HuH-7 (cell line): ENCODE measurements at regions not wholly inside any gene's neighbourhood (a gene's known extent, or its start where the extent isn't known, plus 50 kb on each side); places are given as distances from the start of the nearest gene placed in this dataset.
"Not testable (repeated sequence)": the region's sequence is repeated elsewhere in the genome, so short reads cannot be mapped to it uniquely, and the experiment has no call there.

Experiments
- DNase-seq: peaks from one replicate; pipeline ENCODE4 v3.0.0; 2011; ENCODE audit warnings: low spot score

- no peak for DNase-seq
Measured at GRCh38 chrX:139475432-139475831, 55.1 kb upstream of the F9 start.

GRCh38 chrX:139461945-139462344 is 68.6 kb upstream of the F9 start:
- not testable (repeated sequence) for DNase-seq

- no peak for DNase-seq
Measured at GRCh38 chrX:139454743-139455142, 75.8 kb upstream of the F9 start.

GRCh38 chrX:139448996-139449395 is 81.5 kb upstream of the F9 start:
- DNase-seq: no peak

GRCh38 chrX:139446832-139447231 is 83.7 kb upstream of the F9 start:
- DNase-seq: no peak

- DNase-seq: no peak
Measured at GRCh38 chrX:139429913-139430312, 100.6 kb upstream of the F9 start.

- DNase-seq: no peak
Measured at GRCh38 chrX:139423186-139423585, 107.4 kb upstream of the F9 start.

- DNase-seq: not testable (repeated sequence)
Measured at GRCh38 chrX:139398258-139398657, 132.3 kb upstream of the F9 start.

- no peak for DNase-seq
Measured at GRCh38 chrX:139388254-139388653, 142.3 kb upstream of the F9 start.

GRCh38 chrX:139382529-139382928 is 148.0 kb upstream of the F9 start:
- no peak for DNase-seq

- DNase-seq: not testable (repeated sequence)
Measured at GRCh38 chrX:139376547-139376946, 154.0 kb upstream of the F9 start.

- no peak for DNase-seq
Measured at GRCh38 chrX:139360356-139360755, 170.2 kb upstream of the F9 start.

- not testable (repeated sequence) for DNase-seq
Measured at GRCh38 chrX:139342594-139342991, 187.9 kb upstream of the F9 start.

GRCh38 chrX:139341855-139342593 is 188.5 kb upstream of the F9 start:
- not testable (repeated sequence) for DNase-seq

- no peak for DNase-seq
Measured at GRCh38 chrX:139332441-139332840, 198.1 kb upstream of the F9 start.

- DNase-seq: no peak
Measured at GRCh38 chrX:139327355-139327754, 203.2 kb upstream of the F9 start.

- DNase-seq: no peak
Measured at GRCh38 chrX:139324756-139325155, 205.8 kb upstream of the F9 start.

GRCh38 chrX:139320661-139321354 is 209.7 kb upstream of the F9 start:
- not testable (repeated sequence) for DNase-seq

GRCh38 chrX:139306675-139307074 is 223.9 kb upstream of the F9 start:
- not testable (repeated sequence) for DNase-seq

GRCh38 chrX:139304471-139304870 is 226.1 kb upstream of the F9 start:
- DNase-seq: no peak

GRCh38 chrX:139299309-139299708 is 231.2 kb upstream of the F9 start:
- no peak for DNase-seq

GRCh38 chrX:139298437-139298836 is 232.1 kb upstream of the F9 start:
- no peak for DNase-seq

GRCh38 chrX:139297638-139298037 is 232.9 kb upstream of the F9 start:
- no peak for DNase-seq

GRCh38 chrX:139293991-139294390 is 236.5 kb upstream of the F9 start:
- no peak for DNase-seq
